C1 segment of cervical spinal cord (tissue), 14 donors: ENCODE measurements at regions not wholly inside any gene's neighbourhood (a gene's known extent, or its start where the extent isn't known, plus 50 kb on each side); places are given as distances from the start of the nearest gene placed in this dataset.
A peak's percentile ranks its signal among the peaks of the same experiment; 100 is the strongest.

Experiments
- DNase-seq, 14 donors: peaks; one replicate each; lab custom pipeline; 2025; lab: John Stamatoyannopoulos, UW

- no peak for DNase-seq
Observed at GRCh38 chr3:176933704-176934103, 263.6 kb downstream of the TBL1XR1 start.

- DNase-seq = no peak
Observed at GRCh38 chr3:176932433-176932832, 264.8 kb downstream of the TBL1XR1 start.

- no peak for DNase-seq
Observed at GRCh38 chr3:176931991-176932390, 265.3 kb downstream of the TBL1XR1 start.

- DNase-seq = no peak
Observed at GRCh38 chr3:176930942-176931341, 266.3 kb downstream of the TBL1XR1 start.

- DNase-seq = no peak
Observed at GRCh38 chr3:176928582-176928931, 268.7 kb downstream of the TBL1XR1 start.

- DNase-seq = peak in 1 of 14 donors; percentile 3
Observed at GRCh38 chr3:176927706-176928581, 269.3 kb downstream of the TBL1XR1 start.

GRCh38 chr3:176927280-176927679, 270.0 kb downstream of the TBL1XR1 start:
- DNase-seq = no peak

- no peak for DNase-seq
Observed at GRCh38 chr3:176926688-176927087, 270.6 kb downstream of the TBL1XR1 start.

GRCh38 chr3:176926034-176926433, 271.2 kb downstream of the TBL1XR1 start:
- no peak for DNase-seq

- DNase-seq = peak in 1 of 14 donors; percentile 24
Observed at GRCh38 chr3:176920766-176921160, 276.5 kb downstream of the TBL1XR1 start.

GRCh38 chr3:176919836-176920765, 277.2 kb downstream of the TBL1XR1 start:
- DNase-seq = no peak

- DNase-seq = no peak
Observed at GRCh38 chr3:176916777-176917176, 280.5 kb downstream of the TBL1XR1 start.

GRCh38 chr3:176914764-176915163, 282.5 kb downstream of the TBL1XR1 start:
- no peak for DNase-seq

- no peak for DNase-seq
Observed at GRCh38 chr3:176911579-176911978, 285.7 kb downstream of the TBL1XR1 start.

GRCh38 chr3:176909044-176909443, 288.2 kb downstream of the TBL1XR1 start:
- DNase-seq = no peak

GRCh38 chr3:176906046-176906905, 291.0 kb downstream of the TBL1XR1 start:
- no peak for DNase-seq

- no peak for DNase-seq
Observed at GRCh38 chr3:176905331-176905730, 292.0 kb downstream of the TBL1XR1 start.

GRCh38 chr3:176904506-176904905, 292.8 kb downstream of the TBL1XR1 start:
- DNase-seq = no peak

- no peak for DNase-seq
Observed at GRCh38 chr3:176896640-176897039, 300.6 kb downstream of the TBL1XR1 start.

GRCh38 chr3:176896165-176896564, 301.1 kb downstream of the TBL1XR1 start:
- DNase-seq = no peak

GRCh38 chr3:176879710-176880109, 317.6 kb downstream of the TBL1XR1 start:
- no peak for DNase-seq

GRCh38 chr3:176873261-176873660, 324.0 kb downstream of the TBL1XR1 start:
- no peak for DNase-seq
